CD4-positive, alpha-beta T cell (primary cell): ENCODE measurements at regions not wholly inside any gene's neighbourhood (a gene's known extent, or its start where the extent isn't known, plus 50 kb on each side); places are given as distances from the start of the nearest gene placed in this dataset.

Experiments used
- ATAC-seq: fragments of 200-7000 bp; cut with Tn5 transposase; one replicate; pipeline ENCODE4 v1.10.0; 2022; ENCODE audit warnings: mild to moderate bottlenecking; ENCODE audit not compliant: poor library complexity
- CTCF ChIA-PET: fragments of 350-600 bp; sonication (Branson Sonifier 250); formaldehyde crosslinking; loops from one replicate; lab custom pipeline; 2021; ENCODE audit warnings: antibody characterized with exemption, inconsistent platforms; lab: Charles Lee
- POLR2A ChIA-PET: fragments of 350-600 bp; sonication (Branson Sonifier 250); formaldehyde crosslinking; loops from one replicate; lab custom pipeline; 2021; ENCODE audit warnings: antibody characterized with exemption, inconsistent platforms; lab: Charles Lee
- DNase-seq, 14 experiments: peaks; one replicate each; pipeline ENCODE4 v3.0.0-alpha.2; 2013 to 2020; ENCODE audit warnings: mixed read lengths in 2 of 14
- H3K27ac ChIP-seq, 2 donors: one replicate each; pipeline versions ENCODE4 v1.5.1 to v1.7.0; 2013; ENCODE audit warnings: low read length in 2 of 2, low read depth in 1 of 2, mild to moderate bottlenecking in 1 of 2
- H3K27me3 ChIP-seq, 2 experiments: 1 replicate in 1 of 2; 2 replicates in 1 of 2; pipeline versions ENCODE4 v1.6.1 to v1.7.0; 2013; ENCODE audit warnings: low read length in 2 of 2, control low read depth in 1 of 2, mild to moderate bottlenecking in 1 of 2, moderate library complexity in 1 of 2; ENCODE audit not compliant: insufficient read depth in 2 of 2, control insufficient read depth in 1 of 2
- H3K36me3 ChIP-seq: one replicate; pipeline ENCODE4 v1.6.1; 2013; ENCODE audit warnings: low read length, control low read depth; ENCODE audit not compliant: insufficient read depth
- H3K4me1 ChIP-seq: one replicate; pipeline ENCODE4 v1.6.1; 2013; ENCODE audit warnings: low read length, control low read depth; ENCODE audit not compliant: insufficient read depth
- H3K4me3 ChIP-seq: one replicate; pipeline ENCODE4 v1.5.1; 2013; ENCODE audit warnings: mild to moderate bottlenecking, low read length, moderate library complexity
- H3K9me3 ChIP-seq, 2 experiments: 1 replicate in 1 of 2; 2 replicates in 1 of 2; pipeline versions ENCODE4 v1.6.1 to v1.7.0; 2013; ENCODE audit warnings: low read length in 2 of 2, mild to moderate bottlenecking in 2 of 2, control low read depth in 1 of 2, moderate library complexity in 1 of 2; ENCODE audit not compliant: control insufficient read depth in 1 of 2, insufficient read depth in 1 of 2
- H3K27ac Mint-ChIP-seq: one replicate; pipeline ENCODE4 v1.8.0; 2020; ENCODE audit warnings: mixed read lengths
- H3K27me3 Mint-ChIP-seq: one replicate; pipeline ENCODE4 v1.8.0; 2021; ENCODE audit warnings: mixed read lengths
- H3K36me3 Mint-ChIP-seq: one replicate; pipeline ENCODE4 v1.8.0; 2021; ENCODE audit warnings: low read depth, mixed read lengths
- H3K4me1 Mint-ChIP-seq: one replicate; pipeline ENCODE4 v1.8.0; 2021; ENCODE audit warnings: low read depth, mixed read lengths
- H3K4me3 Mint-ChIP-seq: one replicate; pipeline ENCODE4 v1.8.0; 2020; ENCODE audit warnings: mild to moderate bottlenecking, mixed read lengths
- H3K9me3 Mint-ChIP-seq: one replicate; pipeline ENCODE4 v1.8.0; 2020; ENCODE audit warnings: mixed read lengths
- intact Hi-C, 2 experiments: fragments of 100-400 bp; cut with DNase I in 1 of 2; cut with micrococcal nuclease in 1 of 2; formaldehyde crosslinking; loops; one replicate each; pipeline versions ENCODE4 v1.15.1 to v1.9.0; 2023 to 2025; cut with DNase I, micrococcal nuclease
- TF ChIP-seq, protein P1 (sequence below): fragments of 200-600 bp; IDR thresholded peaks from one replicate; pipeline ENCODE4 v1.8.0; 2022; ENCODE audit warnings: antibody characterized with exemption, mild to moderate bottlenecking

DNA sequence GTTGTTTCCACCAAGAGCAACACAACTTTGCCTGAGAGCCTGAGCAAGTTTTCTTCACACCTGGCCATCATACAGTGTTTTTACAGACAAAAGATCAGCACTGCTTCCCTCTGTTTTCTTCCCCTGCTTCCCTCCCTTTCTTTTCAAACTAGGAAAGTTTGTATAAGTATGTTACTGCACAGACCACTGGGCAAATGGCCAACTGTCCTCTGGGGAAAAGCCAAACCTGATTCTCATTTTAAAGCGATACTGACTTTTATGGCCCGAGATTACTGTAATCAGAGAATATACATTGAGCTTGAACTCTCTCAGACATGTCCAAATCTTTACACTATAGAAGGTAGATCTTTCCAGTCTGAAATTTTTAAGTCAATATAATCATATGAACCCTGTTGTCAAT lies 415.0 kb downstream of the NFIB start:
- DNase-seq (no peak), ATAC-seq (no peak)
- ChIA-PET POLR2A (no interaction called here), CTCF (no interaction called here)
- peaks cover 2% of the 10 kb centered on the region for H3K9me3 Mint-ChIP-seq
- intact Hi-C loops: no loop called here
- Histone ChIP-seq H3K27me3 (no peaks in the 10 kb centered on the region), H3K27ac (no peak overlapping the region), H3K4me3 (no peak overlapping the region), H3K4me1 (no peaks in the 10 kb centered on the region), H3K9me3 (no peaks in the 10 kb centered on the region), H3K36me3 (no peaks in the 10 kb centered on the region)
- H3K4me3 Mint-ChIP-seq: no peak overlapping the region
- H3K36me3 Mint-ChIP-seq: no peaks in the 10 kb centered on the region
- TF ChIP-seq, protein P1, sequence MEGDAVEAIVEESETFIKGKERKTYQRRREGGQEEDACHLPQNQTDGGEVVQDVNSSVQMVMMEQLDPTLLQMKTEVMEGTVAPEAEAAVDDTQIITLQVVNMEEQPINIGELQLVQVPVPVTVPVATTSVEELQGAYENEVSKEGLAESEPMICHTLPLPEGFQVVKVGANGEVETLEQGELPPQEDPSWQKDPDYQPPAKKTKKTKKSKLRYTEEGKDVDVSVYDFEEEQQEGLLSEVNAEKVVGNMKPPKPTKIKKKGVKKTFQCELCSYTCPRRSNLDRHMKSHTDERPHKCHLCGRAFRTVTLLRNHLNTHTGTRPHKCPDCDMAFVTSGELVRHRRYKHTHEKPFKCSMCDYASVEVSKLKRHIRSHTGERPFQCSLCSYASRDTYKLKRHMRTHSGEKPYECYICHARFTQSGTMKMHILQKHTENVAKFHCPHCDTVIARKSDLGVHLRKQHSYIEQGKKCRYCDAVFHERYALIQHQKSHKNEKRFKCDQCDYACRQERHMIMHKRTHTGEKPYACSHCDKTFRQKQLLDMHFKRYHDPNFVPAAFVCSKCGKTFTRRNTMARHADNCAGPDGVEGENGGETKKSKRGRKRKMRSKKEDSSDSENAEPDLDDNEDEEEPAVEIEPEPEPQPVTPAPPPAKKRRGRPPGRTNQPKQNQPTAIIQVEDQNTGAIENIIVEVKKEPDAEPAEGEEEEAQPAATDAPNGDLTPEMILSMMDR: no peak
- no peak overlapping the region for H3K27ac Mint-ChIP-seq
- no peaks in the 10 kb centered on the region for H3K4me1 Mint-ChIP-seq
- H3K27me3 Mint-ChIP-seq: no peaks in the 10 kb centered on the region

DNA sequence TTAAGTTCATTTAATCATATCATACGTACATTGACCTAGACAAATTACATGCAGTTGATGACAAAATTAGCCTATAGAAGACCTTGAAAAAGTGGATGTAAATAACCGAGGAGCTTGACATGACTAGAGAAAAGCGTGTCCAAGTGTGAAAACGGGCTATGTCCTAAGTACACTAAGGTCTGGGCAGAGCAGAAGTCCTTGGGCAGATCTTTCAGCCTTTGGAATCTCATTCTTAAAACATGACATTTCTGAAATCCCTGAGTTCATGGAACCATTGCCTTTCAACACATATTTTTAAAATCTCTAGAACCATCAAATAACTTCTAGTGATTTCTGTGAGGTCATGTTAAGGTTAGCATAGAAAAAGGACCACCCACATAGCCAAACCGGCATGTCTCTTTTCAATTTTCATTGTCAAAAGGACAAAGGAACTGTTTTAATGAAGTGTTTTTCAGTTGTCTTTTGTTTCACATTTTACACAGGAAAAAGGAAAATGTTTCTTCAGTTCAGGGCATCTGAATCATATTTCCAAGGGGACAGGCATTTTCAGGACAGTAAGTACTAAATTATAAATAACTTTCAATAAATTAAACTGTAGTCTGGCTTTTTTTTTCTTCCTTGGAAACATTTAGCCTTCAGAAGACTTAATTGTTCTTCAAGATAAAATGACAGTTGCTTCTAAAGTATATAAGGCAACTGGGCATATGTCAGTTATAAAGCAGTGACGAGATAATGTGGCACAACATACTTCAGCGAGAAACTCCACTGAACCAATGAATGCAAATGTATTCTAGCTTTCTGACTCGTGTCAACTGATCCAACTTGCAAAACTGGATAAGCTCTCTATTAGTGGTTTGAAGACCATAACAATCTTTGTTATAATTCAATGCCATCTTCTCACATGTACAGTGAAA lies 416.8 kb downstream of the NFIB start:
- Mint-ChIP-seq H3K4me3 (no peak overlapping the region), H3K36me3 (no peaks in the 10 kb centered on the region), H3K9me3 (peaks cover 5% of the 10 kb centered on the region), H3K27me3 (no peaks in the 10 kb centered on the region), H3K27ac (no peak overlapping the region), H3K4me1 (no peaks in the 10 kb centered on the region)
- ChIA-PET CTCF (no interaction called here), POLR2A (no interaction called here)
- H3K4me3 ChIP-seq: no peak overlapping the region
- intact Hi-C loops: no loop called here
- H3K4me1 ChIP-seq: no peaks in the 10 kb centered on the region
- ATAC-seq: no peak
- no peak for DNase-seq
- H3K9me3 ChIP-seq: no peaks in the 10 kb centered on the region
- H3K36me3 ChIP-seq: no peaks in the 10 kb centered on the region
- TF ChIP-seq, protein P1: no peak
- no peaks in the 10 kb centered on the region for H3K27me3 ChIP-seq
- no peak overlapping the region for H3K27ac ChIP-seq

DNA sequence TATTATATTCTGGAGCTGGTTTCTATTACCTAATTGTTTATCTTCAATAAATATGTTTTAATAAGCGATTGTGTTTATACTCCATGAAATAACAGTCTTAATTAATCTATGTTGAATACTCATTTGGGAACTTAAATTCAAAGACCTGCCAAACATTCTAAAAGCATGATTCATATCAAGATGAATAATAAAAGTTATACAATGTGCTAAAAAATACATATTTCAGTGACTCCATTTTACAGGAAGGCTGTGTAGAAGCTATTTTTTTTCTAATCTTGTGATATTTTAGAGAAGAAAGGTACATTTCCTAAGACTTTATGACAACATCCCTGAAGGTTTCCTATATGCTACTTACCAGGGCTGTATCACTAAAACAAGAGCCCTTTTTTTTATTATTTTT lies 417.9 kb downstream of the NFIB start:
- no peaks in the 10 kb centered on the region for H3K36me3 ChIP-seq
- ChIA-PET POLR2A (no interaction called here), CTCF (no interaction called here)
- H3K4me3 ChIP-seq: no peak overlapping the region
- no peaks in the 10 kb centered on the region for H3K9me3 ChIP-seq
- H3K4me3 Mint-ChIP-seq: no peak overlapping the region
- H3K27me3 Mint-ChIP-seq: no peaks in the 10 kb centered on the region
- DNase-seq (no peak), ATAC-seq (no peak)
- H3K9me3 Mint-ChIP-seq: peaks cover 11% of the 10 kb centered on the region
- H3K27ac Mint-ChIP-seq: no peak overlapping the region
- intact Hi-C loops: no loop called here
- H3K4me1 Mint-ChIP-seq: no peaks in the 10 kb centered on the region
- H3K27me3 ChIP-seq: no peaks in the 10 kb centered on the region
- H3K4me1 ChIP-seq: no peaks in the 10 kb centered on the region
- TF ChIP-seq, protein P1: no peak
- H3K27ac ChIP-seq: no peak overlapping the region
- no peaks in the 10 kb centered on the region for H3K36me3 Mint-ChIP-seq
